Type B pancreatic cell (in vitro differentiated cells): ENCODE measurements at regions not wholly inside any gene's neighbourhood (a gene's known extent, or its start where the extent isn't known, plus 50 kb on each side); places are given as distances from the start of the nearest gene placed in this dataset.

Experiments
- DNase-seq: peaks from one replicate; pipeline ENCODE4 v3.0.0; 2021; ENCODE audit warnings: mixed read lengths; ENCODE audit not compliant: unreplicated experiment; ENCODE audit errors: extremely low spot score
- H3K27ac Mint-ChIP-seq: 2 replicates; pipeline ENCODE4 v1.8.0; 2021; ENCODE audit warnings: mild to moderate bottlenecking, mixed read lengths
- H3K27me3 Mint-ChIP-seq: 2 replicates; pipeline ENCODE4 v1.8.0; 2021; ENCODE audit warnings: mixed read lengths
- H3K36me3 Mint-ChIP-seq: 2 replicates; pipeline ENCODE4 v1.8.0; 2021; ENCODE audit warnings: mixed read lengths
- H3K4me1 Mint-ChIP-seq: one replicate; pipeline ENCODE4 v1.8.0; 2021; ENCODE audit warnings: mixed read lengths; ENCODE audit not compliant: unreplicated experiment
- H3K4me3 Mint-ChIP-seq: 2 replicates; pipeline ENCODE4 v1.8.0; 2021; ENCODE audit warnings: mild to moderate bottlenecking, mixed read lengths
- H3K9me3 Mint-ChIP-seq: 2 replicates; pipeline ENCODE4 v1.8.0; 2021; ENCODE audit warnings: mixed read lengths
- TF ChIP-seq, protein P1 (sequence below): fragments of 200-600 bp; sonication (generic); conservative IDR thresholded peaks from 2 replicates; pipeline ENCODE4 v1.5.0; 2021; ENCODE audit warnings: antibody characterized with exemption, mild to moderate bottlenecking

DNA sequence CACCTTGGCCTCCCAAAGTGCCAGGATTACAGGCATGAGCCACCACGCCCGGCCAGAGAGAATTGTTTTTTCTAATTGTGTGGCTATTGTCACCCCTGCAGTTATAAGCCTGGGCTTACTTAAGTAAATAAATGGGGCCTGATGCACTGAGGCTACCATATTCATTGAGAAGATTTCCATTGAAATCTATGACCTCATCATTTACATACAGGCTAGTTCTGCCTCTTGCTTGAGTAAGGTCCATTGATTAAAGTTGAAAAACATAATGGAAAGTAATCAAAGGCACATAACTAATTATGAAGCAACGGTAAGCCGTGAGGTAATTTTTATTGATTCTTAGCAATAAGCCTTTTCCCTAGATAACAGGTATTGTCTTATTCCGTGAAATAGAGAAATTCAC is 788.9 kb downstream of the ADGRL2 start:
- TF ChIP-seq, protein P1, sequence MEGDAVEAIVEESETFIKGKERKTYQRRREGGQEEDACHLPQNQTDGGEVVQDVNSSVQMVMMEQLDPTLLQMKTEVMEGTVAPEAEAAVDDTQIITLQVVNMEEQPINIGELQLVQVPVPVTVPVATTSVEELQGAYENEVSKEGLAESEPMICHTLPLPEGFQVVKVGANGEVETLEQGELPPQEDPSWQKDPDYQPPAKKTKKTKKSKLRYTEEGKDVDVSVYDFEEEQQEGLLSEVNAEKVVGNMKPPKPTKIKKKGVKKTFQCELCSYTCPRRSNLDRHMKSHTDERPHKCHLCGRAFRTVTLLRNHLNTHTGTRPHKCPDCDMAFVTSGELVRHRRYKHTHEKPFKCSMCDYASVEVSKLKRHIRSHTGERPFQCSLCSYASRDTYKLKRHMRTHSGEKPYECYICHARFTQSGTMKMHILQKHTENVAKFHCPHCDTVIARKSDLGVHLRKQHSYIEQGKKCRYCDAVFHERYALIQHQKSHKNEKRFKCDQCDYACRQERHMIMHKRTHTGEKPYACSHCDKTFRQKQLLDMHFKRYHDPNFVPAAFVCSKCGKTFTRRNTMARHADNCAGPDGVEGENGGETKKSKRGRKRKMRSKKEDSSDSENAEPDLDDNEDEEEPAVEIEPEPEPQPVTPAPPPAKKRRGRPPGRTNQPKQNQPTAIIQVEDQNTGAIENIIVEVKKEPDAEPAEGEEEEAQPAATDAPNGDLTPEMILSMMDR = no peak
- Mint-ChIP-seq H3K27ac (no peak overlapping the region), H3K4me1 (no peaks in the 10 kb centered on the region), H3K9me3 (peaks cover 3% of the 10 kb centered on the region), H3K27me3 (no peaks in the 10 kb centered on the region), H3K4me3 (no peak overlapping the region), H3K36me3 (no peaks in the 10 kb centered on the region)
- no peak for DNase-seq

DNA sequence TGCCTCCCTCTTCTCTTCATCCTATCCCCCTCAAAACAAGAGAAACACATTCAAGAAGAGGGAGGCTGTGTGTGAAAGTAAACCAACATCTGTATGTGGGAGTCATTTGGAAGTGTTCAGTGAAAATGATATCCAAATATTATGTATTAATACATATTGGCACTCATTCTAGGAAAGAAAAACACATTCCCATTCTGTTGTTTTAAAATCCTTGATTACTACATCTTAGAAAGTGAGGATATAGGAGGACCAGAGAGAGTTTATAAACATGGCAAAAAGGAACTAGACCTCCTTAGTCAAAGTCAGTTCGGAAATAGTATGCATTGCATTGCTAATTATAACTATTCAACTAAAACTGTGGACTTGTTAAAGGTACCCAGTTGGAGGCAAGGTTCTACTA is 786.6 kb downstream of the ADGRL2 start:
- Mint-ChIP-seq H3K27me3 (no peaks in the 10 kb centered on the region), H3K9me3 (no peaks in the 10 kb centered on the region), H3K4me1 (no peaks in the 10 kb centered on the region), H3K36me3 (no peaks in the 10 kb centered on the region), H3K4me3 (no peak overlapping the region), H3K27ac (no peak overlapping the region)
- TF ChIP-seq, protein P1 = no peak
- no peak for DNase-seq

DNA sequence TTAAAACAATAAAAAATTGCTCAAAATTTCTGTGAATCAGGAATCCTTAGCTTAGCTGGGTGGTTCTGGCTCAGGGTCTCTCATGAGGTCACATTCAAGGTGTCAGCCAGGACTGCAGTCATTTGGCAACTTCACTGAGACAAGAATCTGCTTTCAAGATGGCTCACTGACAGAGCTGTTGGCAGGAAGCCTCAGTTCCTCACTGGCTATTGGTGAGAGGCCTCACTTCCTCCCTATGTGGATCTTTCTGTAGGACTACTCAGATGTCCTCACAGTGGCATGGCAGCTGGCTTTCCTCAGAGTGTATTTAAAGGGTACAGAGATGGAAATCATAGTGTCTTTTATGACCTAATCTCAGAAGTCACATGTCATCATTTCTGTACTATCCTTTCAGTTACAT is 785.7 kb downstream of the ADGRL2 start:
- no peak for DNase-seq
- Mint-ChIP-seq H3K27me3 (no peaks in the 10 kb centered on the region), H3K27ac (no peak overlapping the region), H3K36me3 (no peaks in the 10 kb centered on the region), H3K9me3 (no peaks in the 10 kb centered on the region), H3K4me3 (no peak overlapping the region), H3K4me1 (no peaks in the 10 kb centered on the region)
- TF ChIP-seq, protein P1 = no peak

DNA sequence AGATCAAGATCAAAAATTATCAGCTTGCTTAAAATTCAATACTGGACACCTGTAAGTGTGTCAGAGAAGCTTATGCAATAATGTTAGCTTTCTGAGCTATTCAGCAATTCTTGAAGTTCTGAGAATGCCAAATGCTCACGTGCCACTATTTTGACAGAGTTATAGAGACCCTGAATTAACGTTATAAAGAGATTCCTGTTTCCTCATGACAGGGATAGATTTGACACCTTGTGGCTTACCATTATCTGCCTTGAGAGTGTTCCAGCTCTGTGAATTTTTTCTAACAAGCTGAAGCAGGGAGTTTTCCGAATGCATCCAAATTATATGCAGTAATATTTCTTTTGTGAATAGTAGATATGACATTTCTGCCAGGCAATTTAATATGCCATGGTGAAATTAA is 781.6 kb downstream of the ADGRL2 start:
- no peaks in the 10 kb centered on the region for H3K9me3 Mint-ChIP-seq
- DNase-seq = no peak
- H3K27me3 Mint-ChIP-seq = no peaks in the 10 kb centered on the region
- H3K27ac Mint-ChIP-seq = no peak overlapping the region
- no peaks in the 10 kb centered on the region for H3K36me3 Mint-ChIP-seq
- H3K4me1 Mint-ChIP-seq = peaks cover 4% of the 10 kb centered on the region
- TF ChIP-seq, protein P1 = no peak
- no peak overlapping the region for H3K4me3 Mint-ChIP-seq

DNA sequence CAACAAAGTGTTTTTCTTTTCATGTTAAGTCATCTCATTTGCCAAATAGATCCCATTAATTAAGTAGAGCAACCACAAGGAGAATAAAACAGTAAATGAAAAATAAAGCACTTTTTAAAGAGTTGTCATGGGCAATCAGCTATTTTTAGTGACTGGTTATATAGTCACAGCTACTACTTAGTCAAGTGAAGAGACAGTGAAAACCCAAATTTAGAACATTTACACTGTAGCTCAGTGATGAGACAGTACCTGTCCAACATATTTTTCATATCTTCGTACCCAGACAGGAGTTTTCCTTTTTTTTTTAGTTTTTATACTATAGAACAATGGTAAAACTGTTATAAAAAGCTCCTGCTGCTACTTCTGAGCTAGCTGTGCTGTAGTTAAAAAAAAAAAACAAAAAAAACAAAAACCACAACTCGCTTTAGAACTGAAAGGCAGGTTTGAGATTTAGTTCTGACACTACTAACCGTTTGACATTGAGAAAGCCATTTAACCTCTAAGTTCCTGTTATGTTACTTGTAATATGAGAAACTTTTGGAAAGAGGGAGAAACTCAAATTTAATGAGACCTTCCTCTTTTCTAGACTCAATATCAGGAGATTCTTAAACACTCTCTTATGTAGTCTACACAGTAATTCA is 777.5 kb downstream of the ADGRL2 start:
- TF ChIP-seq, protein P1 = no peak
- Mint-ChIP-seq H3K27ac (no peak overlapping the region), H3K36me3 (no peaks in the 10 kb centered on the region), H3K9me3 (no peaks in the 10 kb centered on the region), H3K4me3 (no peak overlapping the region), H3K27me3 (no peaks in the 10 kb centered on the region), H3K4me1 (peaks cover 4% of the 10 kb centered on the region)
- DNase-seq = no peak

DNA sequence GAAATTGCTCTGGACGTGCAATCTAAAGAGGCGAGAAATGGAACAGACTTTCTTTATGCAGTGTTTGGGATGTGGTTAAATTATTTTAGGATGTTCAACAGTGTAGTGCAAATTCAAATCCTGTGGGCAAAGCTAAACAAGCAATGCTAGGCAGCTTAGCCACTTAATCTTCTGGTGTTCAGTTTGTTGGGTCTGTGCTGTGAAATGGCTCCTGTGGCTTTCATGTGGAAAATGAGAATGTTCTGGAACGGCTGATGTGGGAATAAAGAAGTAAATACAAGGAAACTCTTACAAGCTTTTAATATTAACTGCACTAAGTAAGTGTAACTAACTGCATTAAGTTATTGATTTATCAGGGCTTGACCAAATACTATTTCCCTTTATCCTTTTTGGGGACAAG is 766.6 kb downstream of the ADGRL2 start:
- TF ChIP-seq, protein P1 = no peak
- no peak overlapping the region for H3K27ac Mint-ChIP-seq
- peaks cover 2% of the 10 kb centered on the region for H3K27me3 Mint-ChIP-seq
- no peaks in the 10 kb centered on the region for H3K36me3 Mint-ChIP-seq
- H3K4me1 Mint-ChIP-seq = peaks cover 5% of the 10 kb centered on the region
- H3K4me3 Mint-ChIP-seq = no peak overlapping the region
- no peak for DNase-seq
- H3K9me3 Mint-ChIP-seq = no peaks in the 10 kb centered on the region
